PC-3 (cell line): ENCODE measurements at regions not wholly inside any gene's neighbourhood (a gene's known extent, or its start where the extent isn't known, plus 50 kb on each side); places are given as distances from the start of the nearest gene placed in this dataset.
"Not testable (repeated sequence)": the region's sequence is repeated elsewhere in the genome, so short reads cannot be mapped to it uniquely, and the experiment has no call there.

ENCODE experiments used
- CTCF ChIP-seq: fragments of 300-600 bp; sonication (generic); conservative IDR thresholded peaks from 2 replicates; pipeline ENCODE4 v1.5.1; 2017; ENCODE audit warnings: antibody characterized with exemption, low read depth, mild to moderate bottlenecking, low read length
- EZH2 ChIP-seq: fragments of 300-600 bp; sonication (generic); IDR thresholded peaks from one replicate; pipeline ENCODE4 v1.6.1; 2017; ENCODE audit warnings: antibody characterized with exemption, mild to moderate bottlenecking, low read length; ENCODE audit not compliant: unreplicated experiment
- EZH2phosphoT487 ChIP-seq: fragments of 300-600 bp; sonication (generic); IDR thresholded peaks from 2 replicates; pipeline ENCODE4 v1.6.1; 2018; ENCODE audit warnings: mild to moderate bottlenecking, antibody characterized with exemption, low read length, borderline replicate concordance

- not testable (repeated sequence) for TF ChIP-seq CTCF, EZH2, EZH2phosphoT487
Measured at GRCh38 chr20:55310844-55311243, 694.5 kb downstream of the CBLN4 start.
